ENCODE measurements at regions not wholly inside any gene's neighbourhood (a gene's known extent, or its start where the extent isn't known, plus 50 kb on each side); places are given as distances from the start of the nearest gene placed in this dataset.

- no peak for TF ChIP-seq CTCF (IDR thresholded peaks at IDR 0.05)
- no peak for TF ChIP-seq POLR2A (IDR thresholded peaks at IDR 0.05)
Observed at GRCh38 chr14:88993946-88994345, 169.5 kb downstream of the TTC8 start.

Measured in right lobe of liver (tissue), 4 donors.